ENCODE measurements at regions not wholly inside any gene's neighbourhood (a gene's known extent, or its start where the extent isn't known, plus 50 kb on each side); places are given as distances from the start of the nearest gene placed in this dataset.

DNA sequence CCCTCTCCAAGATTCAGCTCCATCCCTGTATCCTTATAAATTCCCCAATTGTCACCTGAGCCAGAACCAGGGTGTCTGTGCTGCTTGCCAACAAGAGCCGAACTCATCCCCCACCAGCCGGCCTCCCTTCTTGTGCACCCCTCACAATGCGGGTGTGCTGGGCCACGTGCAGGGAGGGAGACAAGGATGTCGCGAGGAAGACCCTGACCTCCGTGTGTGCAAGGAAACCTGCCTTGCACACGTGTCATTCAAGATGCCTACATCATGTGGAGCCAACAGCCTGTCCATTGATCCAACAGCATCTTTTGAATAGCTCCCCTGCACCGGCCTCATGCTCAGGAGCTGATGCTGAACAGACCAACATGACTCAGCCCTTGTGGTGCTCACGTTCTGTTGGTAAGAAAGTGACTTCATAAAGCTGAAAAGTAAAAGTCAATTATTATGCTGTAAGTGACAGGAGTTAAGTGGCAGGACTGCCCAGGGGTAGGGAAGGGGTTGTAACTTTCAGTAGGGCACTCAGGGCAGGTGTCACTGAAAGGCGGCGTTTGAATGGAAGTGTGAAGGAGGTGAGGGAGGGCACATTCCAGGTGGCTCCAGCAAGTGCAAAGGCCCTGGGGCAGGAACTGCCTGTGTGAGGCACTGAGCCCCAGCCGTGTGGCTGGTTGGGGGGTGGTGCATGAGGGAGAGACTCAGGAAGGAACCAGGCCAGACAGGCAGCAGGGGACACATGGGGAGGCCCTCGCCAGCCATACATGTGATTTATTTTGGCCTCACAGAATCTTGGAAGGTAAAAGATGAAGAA, 302.2 kb downstream of the FOXL1 start:
- ChIA-PET CTCF (ENCODE audit: partially characterized antibody) (no interaction called here), POLR2A (ENCODE audit: partially characterized antibody) (no interaction called here)
- intact Hi-C loops (cut with micrococcal nuclease): no loop called here
- H3K27ac Mint-ChIP-seq: no peak overlapping the region
- Histone ChIP-seq H3K27ac (ENCODE audit: low read depth, low read length) (no peak overlapping the region), H3K4me1 (ENCODE audit: insufficient read depth, low read length) (no peaks in the 10 kb centered on the region), H3K36me3 (ENCODE audit: insufficient read depth, low read length) (no peaks in the 10 kb centered on the region), H3K9me3 (ENCODE audit: control insufficient read depth in 1 of 2, low read length in 2 of 2) (no peaks in the 10 kb centered on the region), H3K27me3 (ENCODE audit: insufficient read depth, low read length) (no peaks in the 10 kb centered on the region), H3K4me3 (ENCODE audit: low read length in 2 of 2) (no peak overlapping the region)
- H3K4me3 Mint-ChIP-seq: no peak overlapping the region
- no peak for DNase-seq
- peaks cover 0 to 1% (median 0%) of the 10 kb centered on the region in 4 donors for H3K4me1 Mint-ChIP-seq
- no peaks in the 10 kb centered on the region for H3K36me3 Mint-ChIP-seq
- peaks cover 36 to 50% of the 10 kb centered on the region in 2 donors for H3K27me3 Mint-ChIP-seq
- H3K9me3 Mint-ChIP-seq: peaks cover 0 to 11% (median 3%) of the 10 kb centered on the region in 8 donors

DNA sequence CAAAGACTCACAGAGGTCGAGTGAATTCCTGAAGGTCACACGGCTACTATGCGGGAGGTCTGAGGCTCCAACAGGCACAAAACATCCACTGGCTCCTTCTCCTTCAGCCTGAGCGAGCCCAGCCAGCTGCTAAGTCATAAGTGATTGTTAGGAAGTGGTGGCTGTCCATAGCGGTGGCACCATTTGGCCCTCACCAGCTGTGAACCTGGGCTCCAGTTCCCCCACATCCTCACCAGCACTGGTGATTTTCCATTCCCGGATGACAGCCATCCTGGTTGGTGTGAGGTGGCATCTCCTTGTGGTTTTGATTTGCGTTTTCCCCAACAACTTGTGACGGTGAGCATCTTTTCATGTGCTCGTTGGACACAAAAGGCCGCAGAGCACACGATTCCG, 302.8 kb downstream of the FOXL1 start:
- H3K4me1 Mint-ChIP-seq: peaks cover 0 to 1% (median 0%) of the 10 kb centered on the region in 4 donors
- H3K27me3 ChIP-seq (ENCODE audit: insufficient read depth, low read length): no peaks in the 10 kb centered on the region
- no peak for DNase-seq
- H3K9me3 ChIP-seq (ENCODE audit: control insufficient read depth in 1 of 2, low read length in 2 of 2): no peaks in the 10 kb centered on the region
- H3K27ac Mint-ChIP-seq: peak overlapping the region in 1 of 7 donors; percentile 19
- H3K36me3 ChIP-seq (ENCODE audit: insufficient read depth, low read length): no peaks in the 10 kb centered on the region
- peaks cover 32 to 48% of the 10 kb centered on the region in 2 donors for H3K27me3 Mint-ChIP-seq
- no peaks in the 10 kb centered on the region for H3K36me3 Mint-ChIP-seq
- CTCF ChIA-PET (ENCODE audit: partially characterized antibody): no interaction called here
- no peak overlapping the region for H3K4me3 Mint-ChIP-seq
- POLR2A ChIA-PET (ENCODE audit: partially characterized antibody): no interaction called here
- H3K27ac ChIP-seq (ENCODE audit: low read depth, low read length): no peak overlapping the region
- H3K9me3 Mint-ChIP-seq: peaks cover 0 to 11% (median 3%) of the 10 kb centered on the region in 8 donors
- H3K4me3 ChIP-seq (ENCODE audit: low read length in 2 of 2): no peak overlapping the region
- H3K4me1 ChIP-seq (ENCODE audit: insufficient read depth, low read length): no peaks in the 10 kb centered on the region
- intact Hi-C loops (cut with micrococcal nuclease): no loop called here

DNA sequence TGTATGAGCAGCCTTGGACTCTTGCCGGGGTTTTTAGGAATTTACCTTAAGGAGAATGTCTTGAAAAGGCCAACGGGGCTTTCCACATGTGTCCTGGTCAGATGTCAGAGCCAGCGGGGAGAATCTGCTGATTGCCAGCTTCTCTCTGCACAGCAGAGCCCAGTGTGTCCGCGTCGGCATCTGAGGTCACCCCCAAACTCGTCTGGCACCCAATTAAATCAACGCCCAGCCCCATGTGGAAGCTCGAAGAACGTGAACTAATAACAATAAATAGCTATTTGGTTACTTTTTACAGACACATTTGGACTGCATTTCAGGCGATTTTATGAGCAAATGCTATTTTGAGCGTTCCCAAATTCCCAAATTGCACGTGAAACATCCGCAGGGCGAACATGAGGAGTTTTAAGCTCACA, 303.5 kb downstream of the FOXL1 start:
- Mint-ChIP-seq H3K9me3 (peaks cover 0 to 11% (median 3%) of the 10 kb centered on the region in 8 donors), H3K4me3 (no peak overlapping the region), H3K36me3 (no peaks in the 10 kb centered on the region), H3K27me3 (peaks cover 28 to 48% of the 10 kb centered on the region in 2 donors), H3K4me1 (peaks cover 0 to 1% (median 0%) of the 10 kb centered on the region in 4 donors), H3K27ac (no peak overlapping the region)
- DNase-seq: no peak
- intact Hi-C loops (cut with micrococcal nuclease): no loop called here
- Histone ChIP-seq H3K27ac (ENCODE audit: low read depth, low read length) (no peak overlapping the region), H3K36me3 (ENCODE audit: insufficient read depth, low read length) (no peaks in the 10 kb centered on the region), H3K4me3 (ENCODE audit: low read length in 2 of 2) (no peak overlapping the region), H3K4me1 (ENCODE audit: insufficient read depth, low read length) (no peaks in the 10 kb centered on the region), H3K9me3 (ENCODE audit: control insufficient read depth in 1 of 2, low read length in 2 of 2) (no peaks in the 10 kb centered on the region), H3K27me3 (ENCODE audit: insufficient read depth, low read length) (no peaks in the 10 kb centered on the region)
- POLR2A ChIA-PET (ENCODE audit: partially characterized antibody): no interaction called here
- CTCF ChIA-PET (ENCODE audit: partially characterized antibody): no interaction called here

DNA sequence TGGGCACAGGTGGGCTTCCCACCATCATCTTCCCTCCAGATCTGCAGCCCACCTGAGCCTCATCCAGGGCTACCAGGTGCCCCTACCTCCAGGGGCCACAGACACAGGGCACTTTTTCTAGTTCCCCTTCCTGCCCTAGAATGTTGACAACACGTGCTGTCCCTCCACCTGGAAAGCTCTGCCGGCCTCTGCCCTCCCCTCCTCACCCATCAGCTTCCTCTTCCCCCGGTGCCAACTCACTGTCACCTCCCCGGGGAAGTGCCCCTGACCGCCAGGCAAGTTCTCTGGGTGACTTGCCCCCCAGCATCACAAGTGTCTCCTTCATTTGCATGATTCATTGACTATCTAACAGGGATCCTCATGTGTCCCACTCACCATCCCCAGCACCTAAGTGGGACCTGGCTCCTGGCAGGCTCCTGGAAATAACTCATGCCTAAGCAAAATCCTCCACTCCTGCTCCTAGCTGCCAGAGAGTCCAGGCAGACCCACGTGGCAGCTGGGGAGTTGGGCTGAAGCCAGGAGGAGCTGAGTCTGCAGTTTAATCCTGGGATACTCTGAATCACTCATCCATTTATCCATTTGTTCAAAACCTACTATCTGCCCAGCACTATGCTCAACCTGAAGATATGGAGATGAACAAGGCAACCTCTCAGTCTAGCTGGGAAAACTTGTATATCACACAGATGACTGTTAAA, 304.4 kb downstream of the FOXL1 start:
- H3K9me3 Mint-ChIP-seq: peaks cover 0 to 4% (median 2%) of the 10 kb centered on the region in 8 donors

DNA sequence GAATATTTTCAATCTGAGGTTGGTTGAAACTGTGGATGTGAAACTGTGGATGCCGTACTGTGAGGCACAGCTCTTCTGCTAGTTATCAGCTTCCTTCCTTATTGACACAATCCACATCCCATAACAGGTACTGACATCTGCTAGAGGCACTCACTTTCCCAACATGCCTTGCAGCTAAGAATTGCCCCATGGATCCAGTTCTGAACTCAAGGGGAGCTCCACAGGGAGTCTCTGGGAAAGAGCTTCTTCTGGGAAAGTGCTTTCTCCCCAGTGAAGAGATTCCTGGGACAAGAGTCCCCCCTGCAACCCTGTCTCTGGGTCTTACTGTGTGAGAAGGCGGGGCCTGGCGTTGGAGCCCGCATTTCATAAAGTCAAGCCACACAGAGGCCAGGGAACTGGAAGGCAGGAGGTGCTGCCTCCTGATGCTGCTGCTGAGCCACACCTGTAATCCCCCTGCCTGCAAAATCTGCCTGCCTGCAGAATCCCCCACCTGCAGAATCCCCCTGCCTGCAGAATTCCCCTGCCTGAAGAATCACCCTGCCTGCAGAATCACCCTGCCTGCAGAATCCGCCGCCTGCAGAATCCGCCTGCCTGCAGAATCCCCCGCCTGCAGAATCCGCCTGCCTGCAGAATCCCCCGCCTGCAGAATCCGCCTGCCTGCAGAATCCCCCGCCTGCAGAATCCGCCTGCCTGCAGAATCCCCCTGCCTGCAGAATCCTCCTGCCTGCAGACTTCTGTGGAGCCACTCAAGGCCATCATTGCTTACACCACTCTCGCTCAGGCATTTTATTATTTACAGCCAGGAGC, 305.4 kb downstream of the FOXL1 start:
- Histone ChIP-seq H3K4me1 (ENCODE audit: insufficient read depth, low read length) (no peaks in the 10 kb centered on the region), H3K27ac (ENCODE audit: low read depth, low read length) (no peak overlapping the region), H3K9me3 (ENCODE audit: control insufficient read depth in 1 of 2, low read length in 2 of 2) (no peaks in the 10 kb centered on the region), H3K27me3 (ENCODE audit: insufficient read depth, low read length) (no peaks in the 10 kb centered on the region), H3K36me3 (ENCODE audit: insufficient read depth, low read length) (no peaks in the 10 kb centered on the region), H3K4me3 (ENCODE audit: low read length in 2 of 2) (no peak overlapping the region)
- no peak for DNase-seq
- ChIA-PET CTCF (ENCODE audit: partially characterized antibody) (interaction anchor here (0.7 kb wide), 1 partner anchor 10 kb away, joined by 3 read pairs; no protein-coding TSS in a partner anchor), POLR2A (ENCODE audit: partially characterized antibody) (no interaction called here)
- intact Hi-C loops (cut with micrococcal nuclease): no loop called here
- Mint-ChIP-seq H3K4me1 (no peaks in the 10 kb centered on the region), H3K36me3 (no peaks in the 10 kb centered on the region), H3K27ac (no peak overlapping the region), H3K27me3 (peaks cover 17 to 36% of the 10 kb centered on the region in 2 donors), H3K9me3 (peaks cover 0 to 7% (median 0%) of the 10 kb centered on the region in 8 donors), H3K4me3 (no peak overlapping the region)

More for the DNA sequence above, 304.4 kb downstream of the FOXL1 start:
- Mint-ChIP-seq H3K4me1 (no peaks in the 10 kb centered on the region), H3K36me3 (no peaks in the 10 kb centered on the region), H3K27ac (no peak overlapping the region), H3K4me3 (no peak overlapping the region), H3K27me3 (peaks cover 22 to 45% of the 10 kb centered on the region in 2 donors)
- H3K27me3 ChIP-seq (ENCODE audit: insufficient read depth, low read length): no peaks in the 10 kb centered on the region
- H3K36me3 ChIP-seq (ENCODE audit: insufficient read depth, low read length): no peaks in the 10 kb centered on the region
- H3K4me1 ChIP-seq (ENCODE audit: insufficient read depth, low read length): no peaks in the 10 kb centered on the region
- DNase-seq: no peak
- no peaks in the 10 kb centered on the region for H3K9me3 ChIP-seq (ENCODE audit: control insufficient read depth in 1 of 2, low read length in 2 of 2)
- H3K27ac ChIP-seq (ENCODE audit: low read depth, low read length): no peak overlapping the region
- POLR2A ChIA-PET (ENCODE audit: partially characterized antibody): no interaction called here
- intact Hi-C loops (cut with micrococcal nuclease): no loop called here
- no peak overlapping the region for H3K4me3 ChIP-seq (ENCODE audit: low read length in 2 of 2)
- CTCF ChIA-PET (ENCODE audit: partially characterized antibody): interaction anchor here (0.7 kb wide), 1 partner anchor 9 kb away, joined by 3 read pairs; no protein-coding TSS in a partner anchor

DNA sequence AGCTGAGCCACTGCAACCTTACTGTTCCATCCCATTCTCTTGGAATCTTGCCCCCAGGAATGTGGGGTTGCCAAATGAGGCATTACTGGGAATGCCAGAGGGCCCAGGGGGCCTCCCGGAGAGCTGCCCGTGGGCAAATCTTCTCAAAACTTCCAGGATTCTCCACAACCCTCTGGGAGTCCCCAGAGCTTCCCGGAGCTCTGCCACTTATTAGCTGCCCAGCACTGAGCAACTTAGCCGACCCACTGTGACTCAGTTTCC, 306.0 kb downstream of the FOXL1 start:
- Histone ChIP-seq H3K27me3 (ENCODE audit: insufficient read depth, low read length) (no peaks in the 10 kb centered on the region), H3K27ac (ENCODE audit: low read depth, low read length) (no peak overlapping the region), H3K36me3 (ENCODE audit: insufficient read depth, low read length) (no peaks in the 10 kb centered on the region), H3K9me3 (ENCODE audit: control insufficient read depth in 1 of 2, low read length in 2 of 2) (no peaks in the 10 kb centered on the region), H3K4me3 (ENCODE audit: low read length in 2 of 2) (no peak overlapping the region), H3K4me1 (ENCODE audit: insufficient read depth, low read length) (no peaks in the 10 kb centered on the region)
- H3K36me3 Mint-ChIP-seq: no peaks in the 10 kb centered on the region
- CTCF ChIA-PET (ENCODE audit: partially characterized antibody): no interaction called here
- H3K27me3 Mint-ChIP-seq: peaks cover 15 to 32% of the 10 kb centered on the region in 2 donors
- intact Hi-C loops (cut with micrococcal nuclease): no loop called here
- POLR2A ChIA-PET (ENCODE audit: partially characterized antibody): no interaction called here
- peaks cover 0 to 7% (median under 1%) of the 10 kb centered on the region in 8 donors for H3K9me3 Mint-ChIP-seq
- DNase-seq: no peak
- no peak overlapping the region for H3K27ac Mint-ChIP-seq
- no peak overlapping the region for H3K4me3 Mint-ChIP-seq
- H3K4me1 Mint-ChIP-seq: no peaks in the 10 kb centered on the region

DNA sequence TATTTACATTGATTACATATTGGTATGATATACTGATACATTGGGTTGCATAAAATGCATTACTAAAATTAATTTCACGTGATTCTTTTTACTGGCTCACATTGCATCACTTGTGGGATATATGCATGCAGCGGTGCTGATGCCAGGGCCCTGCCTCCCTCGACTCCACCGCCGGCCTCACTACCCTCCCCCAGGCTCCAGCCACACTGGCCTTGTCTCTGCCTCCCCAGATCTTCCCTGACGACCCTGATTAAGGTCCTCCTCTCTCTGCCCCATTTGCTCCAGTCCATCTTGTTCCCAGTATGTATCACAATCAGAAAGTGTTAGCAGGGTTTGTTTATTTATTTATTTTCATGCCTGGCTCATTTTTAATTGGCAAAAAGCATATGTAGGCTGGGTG, 306.8 kb downstream of the FOXL1 start:
- H3K27ac ChIP-seq (ENCODE audit: low read depth, low read length): no peak overlapping the region
- ChIA-PET CTCF (ENCODE audit: partially characterized antibody) (no interaction called here), POLR2A (ENCODE audit: partially characterized antibody) (no interaction called here)
- no peak for DNase-seq
- Mint-ChIP-seq H3K4me3 (no peak overlapping the region), H3K9me3 (peaks cover 0 to 7% (median under 1%) of the 10 kb centered on the region in 8 donors), H3K27me3 (peaks cover 10 to 27% of the 10 kb centered on the region in 2 donors), H3K36me3 (no peaks in the 10 kb centered on the region), H3K27ac (no peak overlapping the region), H3K4me1 (no peaks in the 10 kb centered on the region)
- no peaks in the 10 kb centered on the region for H3K9me3 ChIP-seq (ENCODE audit: control insufficient read depth in 1 of 2, low read length in 2 of 2)
- no peaks in the 10 kb centered on the region for H3K36me3 ChIP-seq (ENCODE audit: insufficient read depth, low read length)
- intact Hi-C loops (cut with micrococcal nuclease): no loop called here
- H3K4me1 ChIP-seq (ENCODE audit: insufficient read depth, low read length): no peaks in the 10 kb centered on the region
- no peaks in the 10 kb centered on the region for H3K27me3 ChIP-seq (ENCODE audit: insufficient read depth, low read length)
- H3K4me3 ChIP-seq (ENCODE audit: low read length in 2 of 2): no peak overlapping the region

All from CD4-positive, alpha-beta memory T cell (primary cell).